GM21723 (cell line): ENCODE measurements at regions not wholly inside any gene's neighbourhood (a gene's known extent, or its start where the extent isn't known, plus 50 kb on each side); places are given as distances from the start of the nearest gene placed in this dataset.
"Not testable (repeated sequence)": the region's sequence is repeated elsewhere in the genome, so short reads cannot be mapped to it uniquely, and the experiment has no call there.

ENCODE experiments used
- ATAC-seq: cut with Tn5 transposase; IDR thresholded peaks from one replicate; pipeline ENCODE4 v1.9.1; 2021; ENCODE audit warnings: mild to moderate bottlenecking, moderate library complexity; ENCODE audit not compliant: unreplicated experiment

- no peak for ATAC-seq
These were observed 83.2 kb upstream of the ZNF462 start for GRCh38 chr9:106779796-106780195.

GRCh38 chr9:106783121-106783520 is 79.8 kb upstream of the ZNF462 start:
- no peak for ATAC-seq

GRCh38 chr9:106784076-106784475 is 78.9 kb upstream of the ZNF462 start:
- ATAC-seq: no peak

GRCh38 chr9:106785200-106785599 is 77.8 kb upstream of the ZNF462 start:
- no peak for ATAC-seq

GRCh38 chr9:106788021-106788420 is 74.9 kb upstream of the ZNF462 start:
- not testable (repeated sequence) for ATAC-seq

- no peak for ATAC-seq
These were observed 67.9 kb upstream of the ZNF462 start for GRCh38 chr9:106795031-106795430.

GRCh38 chr9:106796771-106797170 is 66.2 kb upstream of the ZNF462 start:
- ATAC-seq: no peak

GRCh38 chr9:106797299-106797698 is 65.7 kb upstream of the ZNF462 start:
- ATAC-seq: no peak

GRCh38 chr9:106798016-106798799 is 64.8 kb upstream of the ZNF462 start:
- no peak for ATAC-seq

GRCh38 chr9:106799152-106799551 is 63.8 kb upstream of the ZNF462 start:
- ATAC-seq: no peak

- ATAC-seq: no peak
These were observed 62.2 kb upstream of the ZNF462 start for GRCh38 chr9:106800701-106801270.

GRCh38 chr9:106801816-106802215 is 61.1 kb upstream of the ZNF462 start:
- ATAC-seq: no peak
